ENCODE measurements at regions not wholly inside any gene's neighbourhood (a gene's known extent, or its start where the extent isn't known, plus 50 kb on each side); places are given as distances from the start of the nearest gene placed in this dataset.

GRCh38 chr9:87357600-87357999 lies 140.1 kb upstream of the DAPK1 start:
- H3K4me2 ChIP-seq: no peak overlapping the region
- H3K9me2 ChIP-seq (ENCODE audit: insufficient read depth): no peaks in the 10 kb centered on the region
- ChIA-PET CTCF (no interaction called here), POLR2A (ENCODE audit: unreplicated experiment) (no interaction called here)
- BruUV-seq (replicated peaks): no TSS peak
- H3K9me3 ChIP-seq (ENCODE audit: insufficient read depth, low read depth): no peaks in the 10 kb centered on the region; the same call in 1 of the 2 replicates
- no peaks in the 10 kb centered on the region for H4K20me1 ChIP-seq (ENCODE audit: insufficient read depth)
- H3K4me1 ChIP-seq (replicated peaks; ENCODE audit: insufficient read depth): no peaks in the 10 kb centered on the region
- intact Hi-C loops (cut with micrococcal nuclease; ENCODE audit: unreplicated experiment): no loop called here
- H3F3A ChIP-seq (ENCODE audit: insufficient read depth, low read depth): no peaks in the 10 kb centered on the region
- H3K79me2 ChIP-seq (ENCODE audit: low read depth): no peaks in the 10 kb centered on the region
- DNase-seq: no peak
- no peak overlapping the region for H2AFZ ChIP-seq
- TF ChIP-seq, protein P1, sequence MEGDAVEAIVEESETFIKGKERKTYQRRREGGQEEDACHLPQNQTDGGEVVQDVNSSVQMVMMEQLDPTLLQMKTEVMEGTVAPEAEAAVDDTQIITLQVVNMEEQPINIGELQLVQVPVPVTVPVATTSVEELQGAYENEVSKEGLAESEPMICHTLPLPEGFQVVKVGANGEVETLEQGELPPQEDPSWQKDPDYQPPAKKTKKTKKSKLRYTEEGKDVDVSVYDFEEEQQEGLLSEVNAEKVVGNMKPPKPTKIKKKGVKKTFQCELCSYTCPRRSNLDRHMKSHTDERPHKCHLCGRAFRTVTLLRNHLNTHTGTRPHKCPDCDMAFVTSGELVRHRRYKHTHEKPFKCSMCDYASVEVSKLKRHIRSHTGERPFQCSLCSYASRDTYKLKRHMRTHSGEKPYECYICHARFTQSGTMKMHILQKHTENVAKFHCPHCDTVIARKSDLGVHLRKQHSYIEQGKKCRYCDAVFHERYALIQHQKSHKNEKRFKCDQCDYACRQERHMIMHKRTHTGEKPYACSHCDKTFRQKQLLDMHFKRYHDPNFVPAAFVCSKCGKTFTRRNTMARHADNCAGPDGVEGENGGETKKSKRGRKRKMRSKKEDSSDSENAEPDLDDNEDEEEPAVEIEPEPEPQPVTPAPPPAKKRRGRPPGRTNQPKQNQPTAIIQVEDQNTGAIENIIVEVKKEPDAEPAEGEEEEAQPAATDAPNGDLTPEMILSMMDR (conservative IDR thresholded peaks at IDR 0.05): no peak
- no peak for TF ChIP-seq EZH2 (IDR thresholded peaks at IDR 0.05; ENCODE audit: low read depth)
- H3K4me3 ChIP-seq: no peak overlapping the region
- H3K27me3 ChIP-seq (ENCODE audit: insufficient read depth, low read depth): no peaks in the 10 kb centered on the region
- no peak overlapping the region for H3K27ac ChIP-seq
- H3K36me3 ChIP-seq (ENCODE audit: low read depth): no peaks in the 10 kb centered on the region

DNA sequence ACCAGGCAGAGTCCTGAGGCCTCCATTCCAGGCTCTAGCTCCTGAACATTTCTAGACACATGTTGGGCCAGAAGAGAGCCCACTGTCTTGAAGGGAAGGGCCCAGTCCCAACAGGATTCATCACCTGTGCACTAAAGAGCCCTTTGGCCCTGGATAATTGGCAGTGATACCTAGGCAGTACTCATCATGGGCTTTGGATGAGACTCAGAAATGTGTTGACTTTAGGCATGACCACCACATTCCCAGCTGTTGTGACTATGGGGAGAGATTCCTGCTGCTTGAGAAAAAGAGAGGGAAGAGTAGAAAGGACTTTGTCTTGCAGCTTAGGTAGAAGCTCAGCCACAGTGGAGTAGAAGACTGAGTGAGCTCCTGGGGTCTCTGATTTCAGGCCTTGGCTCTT lies 138.4 kb upstream of the DAPK1 start:
- no peaks in the 10 kb centered on the region for H3K4me1 ChIP-seq (replicated peaks; ENCODE audit: insufficient read depth)
- H3K9me2 ChIP-seq (ENCODE audit: insufficient read depth): no peaks in the 10 kb centered on the region; the same call in 1 of the 2 replicates
- H2AFZ ChIP-seq: no peak overlapping the region
- H3K27me3 ChIP-seq (ENCODE audit: insufficient read depth, low read depth): no peaks in the 10 kb centered on the region
- no peak for DNase-seq
- intact Hi-C loops (cut with micrococcal nuclease; ENCODE audit: unreplicated experiment): no loop called here
- H3K4me2 ChIP-seq: no peak overlapping the region
- H3K79me2 ChIP-seq (ENCODE audit: low read depth): no peaks in the 10 kb centered on the region
- CTCF ChIA-PET: no interaction called here
- H3K36me3 ChIP-seq (ENCODE audit: low read depth): no peaks in the 10 kb centered on the region
- H3K9me3 ChIP-seq (ENCODE audit: insufficient read depth, low read depth): peaks cover 4% of the 10 kb centered on the region
- H3K4me3 ChIP-seq: no peak overlapping the region
- H3F3A ChIP-seq (ENCODE audit: insufficient read depth, low read depth): no peaks in the 10 kb centered on the region
- TF ChIP-seq, protein P1 (conservative IDR thresholded peaks at IDR 0.05): no peak
- TF ChIP-seq EZH2 (IDR thresholded peaks at IDR 0.05; ENCODE audit: low read depth): no peak
- no peak overlapping the region for H3K27ac ChIP-seq
- H4K20me1 ChIP-seq (ENCODE audit: insufficient read depth): no peaks in the 10 kb centered on the region
- POLR2A ChIA-PET (ENCODE audit: unreplicated experiment): no interaction called here
- BruUV-seq (replicated peaks): no TSS peak

DNA sequence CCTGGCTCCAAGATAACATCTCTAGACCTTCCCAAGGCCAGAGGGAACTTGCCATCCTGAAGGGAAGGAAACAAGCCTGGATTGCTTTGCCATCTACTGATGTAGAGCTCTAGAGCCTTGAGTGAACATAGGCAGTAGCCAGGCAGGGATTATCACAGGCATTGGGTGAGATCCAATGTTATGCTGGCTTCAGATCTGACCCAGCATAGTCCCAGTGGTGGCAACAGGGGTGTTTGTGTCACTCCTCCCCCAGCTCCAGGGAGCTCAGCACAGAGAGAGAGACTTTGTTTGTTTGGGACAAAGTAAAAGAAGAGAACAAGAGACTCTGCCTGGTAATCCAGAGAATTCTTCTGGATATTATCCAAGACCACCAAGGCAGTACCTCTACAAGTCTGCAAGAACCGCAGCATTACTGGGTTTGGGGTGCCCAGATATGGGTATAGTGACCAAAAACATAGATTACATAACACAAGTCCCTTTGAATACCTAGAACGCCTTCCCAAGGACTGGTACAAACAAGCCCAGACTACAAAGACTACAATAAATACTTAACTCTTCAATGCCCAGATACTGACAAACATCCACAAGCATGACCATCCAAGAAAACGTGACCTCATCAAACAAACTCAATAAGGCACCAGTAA lies 137.6 kb upstream of the DAPK1 start:
- H2AFZ ChIP-seq: no peak overlapping the region
- H3K9me2 ChIP-seq (ENCODE audit: insufficient read depth): no peaks in the 10 kb centered on the region; the same call in 1 of the 2 replicates
- TF ChIP-seq EZH2 (IDR thresholded peaks at IDR 0.05; ENCODE audit: low read depth): no peak
- TF ChIP-seq, protein P1 (conservative IDR thresholded peaks at IDR 0.05): no peak
- CTCF ChIA-PET: no interaction called here
- H3K4me3 ChIP-seq: no peak overlapping the region
- intact Hi-C loops (cut with micrococcal nuclease; ENCODE audit: unreplicated experiment): no loop called here
- no peaks in the 10 kb centered on the region for H3F3A ChIP-seq (ENCODE audit: insufficient read depth, low read depth)
- POLR2A ChIA-PET (ENCODE audit: unreplicated experiment): no interaction called here
- no peak overlapping the region for H3K4me2 ChIP-seq
- H3K27me3 ChIP-seq (ENCODE audit: insufficient read depth, low read depth): no peaks in the 10 kb centered on the region
- H4K20me1 ChIP-seq (ENCODE audit: insufficient read depth): no peaks in the 10 kb centered on the region
- no peaks in the 10 kb centered on the region for H3K36me3 ChIP-seq (ENCODE audit: low read depth)
- DNase-seq: no peak
- peaks cover 8% of the 10 kb centered on the region for H3K9me3 ChIP-seq (ENCODE audit: insufficient read depth, low read depth)
- no peak overlapping the region for H3K27ac ChIP-seq
- no TSS peak for BruUV-seq (replicated peaks)
- H3K4me1 ChIP-seq (replicated peaks; ENCODE audit: insufficient read depth): no peaks in the 10 kb centered on the region
- no peaks in the 10 kb centered on the region for H3K79me2 ChIP-seq (ENCODE audit: low read depth)
